Neural cell (in vitro differentiated cells): ENCODE measurements at regions not wholly inside any gene's neighbourhood (a gene's known extent, or its start where the extent isn't known, plus 50 kb on each side); places are given as distances from the start of the nearest gene placed in this dataset.
A peak's percentile ranks its signal among the peaks of the same experiment; 100 is the strongest.

ENCODE experiments used
- H2AFZ ChIP-seq: fragments of 200-600, 300-800 bp; sonication (generic), shearing (Covaris generic); 2 replicates; pipeline ENCODE4 v1.6.0; 2014; ENCODE audit warnings: low read depth, mild to moderate bottlenecking, antibody characterized with exemption, low read length, moderate library complexity
- H3F3A ChIP-seq: fragments of 200-600 bp; shearing (Covaris generic); 2 replicates; pipeline ENCODE4 v1.6.1; 2016; ENCODE audit warnings: mild to moderate bottlenecking, moderate library complexity, mixed read lengths, antibody characterized with exemption, low read length; ENCODE audit not compliant: insufficient read depth, poor library complexity, severe bottlenecking
- H3K27ac ChIP-seq: fragments of 200-600, 300-800 bp; sonication (generic), shearing (Covaris generic); 2 replicates; pipeline ENCODE4 v1.5.1; 2014; ENCODE audit warnings: mild to moderate bottlenecking, low read length, moderate library complexity
- H3K27me3 ChIP-seq: fragments of 300-800, 200-600 bp; sonication (generic), shearing (Covaris generic); 2 replicates; pipeline ENCODE4 v1.6.0; 2014; ENCODE audit warnings: mild to moderate bottlenecking, low read depth, low read length, moderate library complexity; ENCODE audit not compliant: insufficient read depth
- H3K36me3 ChIP-seq: fragments of 300-800, 200-600 bp; sonication (generic), shearing (Covaris generic); 2 replicates; pipeline ENCODE4 v1.5.1; 2014; ENCODE audit warnings: mild to moderate bottlenecking, antibody characterized with exemption, low read length, moderate library complexity; ENCODE audit not compliant: insufficient read depth
- H3K4me2 ChIP-seq: fragments of 300-800, 200-600 bp; sonication (generic), shearing (Covaris generic); 2 replicates; pipeline ENCODE4 v1.6.0; 2014; ENCODE audit warnings: mild to moderate bottlenecking, low read length
- H3K4me3 ChIP-seq: fragments of 300-800, 200-600 bp; sonication (generic), shearing (Covaris generic); 2 replicates; pipeline ENCODE4 v1.5.1; 2014; ENCODE audit warnings: mild to moderate bottlenecking, low read length, moderate library complexity
- H3K79me2 ChIP-seq: fragments of 200-600 bp; shearing (Covaris generic); replicated peaks from 2 replicates; pipeline ENCODE4 v1.6.0; 2014; ENCODE audit warnings: mild to moderate bottlenecking, low read length, moderate library complexity; ENCODE audit not compliant: insufficient read depth
- H3K9ac ChIP-seq: fragments of 300-800, 200-600 bp; sonication (generic), shearing (Covaris generic); 2 replicates; pipeline ENCODE4 v1.6.1; 2016; ENCODE audit warnings: mild to moderate bottlenecking, low read length, mixed read lengths
- H3K9me2 ChIP-seq: fragments of 200-600 bp; shearing (Covaris generic); 2 replicates; pipeline ENCODE4 v1.6.1; 2016; ENCODE audit warnings: mild to moderate bottlenecking, low read length, mixed read lengths; ENCODE audit not compliant: insufficient read depth
- H3K9me3 ChIP-seq: fragments of 200-600, 300-800 bp; sonication (generic), shearing (Covaris generic); 2 replicates; pipeline ENCODE4 v1.6.1; 2016; ENCODE audit warnings: mild to moderate bottlenecking, mixed run types, low read length, moderate library complexity, mixed read lengths
- H4K20me1 ChIP-seq: fragments of 200-600 bp; shearing (Covaris generic); 2 replicates; pipeline ENCODE4 v1.6.1; 2016; ENCODE audit warnings: mild to moderate bottlenecking, mixed run types; ENCODE audit not compliant: insufficient read depth
- CTCF ChIP-seq: fragments of 450-650 bp; IDR thresholded peaks from 2 replicates; pipeline ENCODE4 v1.5.1; 2014; ENCODE audit warnings: antibody characterized with exemption, mild to moderate bottlenecking, moderate library complexity; ENCODE audit not compliant: poor library complexity, severe bottlenecking
- EP300 ChIP-seq: fragments of 450-650 bp; conservative IDR thresholded peaks from 2 replicates; pipeline ENCODE4 v1.6.1; 2014; ENCODE audit warnings: antibody characterized with exemption, mild to moderate bottlenecking, moderate library complexity; ENCODE audit not compliant: poor library complexity, severe bottlenecking
- EZH2 ChIP-seq: fragments of 200-600, 300-800 bp; shearing (Covaris generic), sonication (generic); IDR thresholded peaks from 2 replicates; pipeline ENCODE4 v1.6.1; 2014; ENCODE audit warnings: antibody characterized with exemption, low read length, borderline replicate concordance, mild to moderate bottlenecking; ENCODE audit not compliant: insufficient read depth, poor library complexity, severe bottlenecking
- MXI1 ChIP-seq: fragments of 450-650 bp; conservative IDR thresholded peaks from 2 replicates; pipeline ENCODE4 v1.6.1; 2014; ENCODE audit warnings: antibody characterized with exemption, mild to moderate bottlenecking; ENCODE audit not compliant: poor library complexity, severe bottlenecking
- POLR2AphosphoS5 ChIP-seq: IDR thresholded peaks from 2 replicates; pipeline ENCODE4 v1.6.1; 2012
- RAD21 ChIP-seq: fragments of 450-650 bp; conservative IDR thresholded peaks from 2 replicates; pipeline ENCODE4 v1.6.1; 2014; ENCODE audit warnings: antibody characterized with exemption, mild to moderate bottlenecking, moderate library complexity
- SMC3 ChIP-seq: fragments of 450-650 bp; conservative IDR thresholded peaks from 2 replicates; pipeline ENCODE4 v1.6.1; 2014; ENCODE audit warnings: antibody characterized with exemption, mild to moderate bottlenecking, moderate library complexity; ENCODE audit not compliant: poor library complexity
- TAF1 ChIP-seq: IDR thresholded peaks from 2 replicates; pipeline ENCODE4 v1.6.1; 2012; ENCODE audit warnings: low read depth
- TF ChIP-seq, protein P1 (sequence below): IDR thresholded peaks from 2 replicates; pipeline ENCODE4 v1.6.1; 2012; ENCODE audit warnings: borderline replicate concordance

DNA sequence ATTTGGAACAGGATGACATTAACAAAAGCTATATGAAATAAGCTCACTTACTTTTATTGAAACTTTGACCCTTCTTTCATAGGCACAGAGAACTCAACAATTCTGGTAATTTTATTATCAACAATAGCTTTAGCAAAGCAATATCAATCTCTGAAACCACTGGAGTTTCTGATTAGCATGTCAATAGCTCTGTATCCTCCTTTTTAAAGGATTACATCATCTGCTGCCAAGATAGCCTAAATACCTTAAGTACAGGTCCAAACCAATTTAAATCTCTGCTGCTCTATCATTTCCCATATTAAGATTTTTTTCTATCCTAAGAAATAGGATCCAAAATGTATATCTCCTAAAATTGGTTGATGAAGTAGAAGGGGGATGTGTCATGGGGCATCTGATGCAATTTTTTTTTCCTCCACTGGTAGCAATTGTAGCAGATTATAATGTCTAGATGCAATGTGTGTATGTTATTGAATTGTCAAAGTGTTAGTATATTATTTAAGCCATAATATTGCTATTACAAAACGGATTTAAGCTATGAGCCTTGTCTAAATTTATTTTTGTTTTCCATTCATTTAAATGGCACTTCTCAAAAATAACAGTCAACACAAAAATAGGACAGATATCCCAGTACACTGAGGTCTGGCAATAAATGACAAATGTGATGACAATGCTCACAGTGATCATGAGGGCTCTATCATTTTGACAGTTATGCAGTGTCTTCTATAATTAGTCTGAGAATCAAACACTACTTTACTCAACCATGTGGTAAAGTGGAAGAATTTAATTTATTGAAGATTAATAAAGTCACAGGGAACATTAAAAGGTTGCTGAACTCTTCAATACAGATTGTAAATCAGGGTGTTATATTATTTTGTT, 328.4 kb downstream of the CDH7 start:
- Histone ChIP-seq H3K9ac (no peak overlapping the region), H3K27me3 (no peaks in the 10 kb centered on the region), H3K4me2 (no peak overlapping the region), H3K36me3 (no peaks in the 10 kb centered on the region), H4K20me1 (no peaks in the 10 kb centered on the region), H3F3A (no peaks in the 10 kb centered on the region), H3K9me3 (no peaks in the 10 kb centered on the region), H2AFZ (no peak overlapping the region), H3K79me2 (no peaks in the 10 kb centered on the region), H3K4me3 (no peak overlapping the region), H3K27ac (no peak overlapping the region), H3K9me2 (no peaks in the 10 kb centered on the region)
- no peak for TF ChIP-seq SMC3
- TF ChIP-seq EP300, result peak; percentile 49

- Histone ChIP-seq H3K4me2 (no peak overlapping the region), H4K20me1 (no peaks in the 10 kb centered on the region), H3K9me3 (no peaks in the 10 kb centered on the region), H3K36me3 (no peaks in the 10 kb centered on the region), H3K27me3 (no peaks in the 10 kb centered on the region), H3K9ac (no peak overlapping the region), H3K79me2 (no peaks in the 10 kb centered on the region), H3F3A (no peaks in the 10 kb centered on the region), H3K27ac (no peak overlapping the region), H2AFZ (no peak overlapping the region), H3K9me2 (no peaks in the 10 kb centered on the region), H3K4me3 (no peak overlapping the region)
- no peak for TF ChIP-seq TAF1
- TF ChIP-seq RAD21, result no peak
- TF ChIP-seq POLR2AphosphoS5, result no peak
- TF ChIP-seq, protein P1, sequence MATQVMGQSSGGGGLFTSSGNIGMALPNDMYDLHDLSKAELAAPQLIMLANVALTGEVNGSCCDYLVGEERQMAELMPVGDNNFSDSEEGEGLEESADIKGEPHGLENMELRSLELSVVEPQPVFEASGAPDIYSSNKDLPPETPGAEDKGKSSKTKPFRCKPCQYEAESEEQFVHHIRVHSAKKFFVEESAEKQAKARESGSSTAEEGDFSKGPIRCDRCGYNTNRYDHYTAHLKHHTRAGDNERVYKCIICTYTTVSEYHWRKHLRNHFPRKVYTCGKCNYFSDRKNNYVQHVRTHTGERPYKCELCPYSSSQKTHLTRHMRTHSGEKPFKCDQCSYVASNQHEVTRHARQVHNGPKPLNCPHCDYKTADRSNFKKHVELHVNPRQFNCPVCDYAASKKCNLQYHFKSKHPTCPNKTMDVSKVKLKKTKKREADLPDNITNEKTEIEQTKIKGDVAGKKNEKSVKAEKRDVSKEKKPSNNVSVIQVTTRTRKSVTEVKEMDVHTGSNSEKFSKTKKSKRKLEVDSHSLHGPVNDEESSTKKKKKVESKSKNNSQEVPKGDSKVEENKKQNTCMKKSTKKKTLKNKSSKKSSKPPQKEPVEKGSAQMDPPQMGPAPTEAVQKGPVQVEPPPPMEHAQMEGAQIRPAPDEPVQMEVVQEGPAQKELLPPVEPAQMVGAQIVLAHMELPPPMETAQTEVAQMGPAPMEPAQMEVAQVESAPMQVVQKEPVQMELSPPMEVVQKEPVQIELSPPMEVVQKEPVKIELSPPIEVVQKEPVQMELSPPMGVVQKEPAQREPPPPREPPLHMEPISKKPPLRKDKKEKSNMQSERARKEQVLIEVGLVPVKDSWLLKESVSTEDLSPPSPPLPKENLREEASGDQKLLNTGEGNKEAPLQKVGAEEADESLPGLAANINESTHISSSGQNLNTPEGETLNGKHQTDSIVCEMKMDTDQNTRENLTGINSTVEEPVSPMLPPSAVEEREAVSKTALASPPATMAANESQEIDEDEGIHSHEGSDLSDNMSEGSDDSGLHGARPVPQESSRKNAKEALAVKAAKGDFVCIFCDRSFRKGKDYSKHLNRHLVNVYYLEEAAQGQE, result no peak
- TF ChIP-seq CTCF, result no peak
- TF ChIP-seq EZH2, result no peak
Measured at GRCh38 chr18:66077066-66077465, 326.3 kb downstream of the CDH7 start.

DNA sequence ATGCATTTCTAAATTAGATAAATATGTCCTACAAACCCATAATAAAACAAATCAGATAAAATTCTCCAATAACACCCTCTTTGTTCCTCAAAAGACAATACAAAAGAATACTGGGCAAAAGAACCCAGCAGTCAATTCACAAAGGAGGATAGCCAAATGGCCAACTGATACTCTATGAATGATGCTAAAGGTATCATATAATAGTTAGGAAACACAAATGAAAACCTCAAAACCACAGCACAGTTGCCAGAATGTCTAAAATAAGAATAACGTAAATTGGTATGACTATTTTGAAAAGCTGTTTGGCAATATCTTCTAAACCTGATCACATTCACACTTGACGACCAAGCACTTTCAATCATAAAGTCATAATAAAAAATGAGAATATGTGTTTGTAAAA, 315.4 kb downstream of the CDH7 start:
- no peak overlapping the region for H3K4me3 ChIP-seq
- H3K9me3 ChIP-seq, result no peaks in the 10 kb centered on the region
- no peaks in the 10 kb centered on the region for H3F3A ChIP-seq
- H3K9me2 ChIP-seq, result no peaks in the 10 kb centered on the region
- no peak overlapping the region for H3K27ac ChIP-seq
- H3K4me2 ChIP-seq, result no peak overlapping the region
- H3K27me3 ChIP-seq, result no peaks in the 10 kb centered on the region
- no peaks in the 10 kb centered on the region for H3K36me3 ChIP-seq
- no peaks in the 10 kb centered on the region for H3K79me2 ChIP-seq
- H2AFZ ChIP-seq, result no peak overlapping the region
- TF ChIP-seq, protein P1, result no peak
- no peak for TF ChIP-seq SMC3
- no peak for TF ChIP-seq MXI1
- no peak for TF ChIP-seq POLR2AphosphoS5
- no peak for TF ChIP-seq CTCF
- TF ChIP-seq EP300, result no peak
- no peak for TF ChIP-seq EZH2
- TF ChIP-seq RAD21, result no peak
- TF ChIP-seq TAF1, result no peak
- H3K9ac ChIP-seq, result no peak overlapping the region
- no peaks in the 10 kb centered on the region for H4K20me1 ChIP-seq
